Activated CD4-positive, alpha-beta T cell treated with anti-CD3 and anti-CD28 coated beads for 36 hours (primary cell): ENCODE measurements at regions not wholly inside any gene's neighbourhood (a gene's known extent, or its start where the extent isn't known, plus 50 kb on each side); places are given as distances from the start of the nearest gene placed in this dataset.

ENCODE experiments used
- ATAC-seq: fragments of 200-7000 bp; cut with Tn5 transposase; one replicate; pipeline ENCODE4 v1.10.0; 2021; ENCODE audit warnings: mild to moderate bottlenecking, moderate library complexity
- CTCF ChIA-PET: fragments of 350-600 bp; sonication (Branson Sonifier 250); formaldehyde crosslinking; loops from one replicate; lab custom pipeline; 2021; ENCODE audit warnings: antibody characterized with exemption; lab: Charles Lee
- POLR2A ChIA-PET: fragments of 350-600 bp; sonication (Branson Sonifier 250); formaldehyde crosslinking; loops from one replicate; lab custom pipeline; 2021; ENCODE audit warnings: antibody characterized with exemption, inconsistent platforms; lab: Charles Lee
- DNase-seq: peaks from one replicate; pipeline ENCODE4 v3.0.0-alpha.2; 2020
- H3K27ac Mint-ChIP-seq: one replicate; pipeline ENCODE4 v1.8.0; 2021; ENCODE audit warnings: mixed read lengths
- H3K27me3 Mint-ChIP-seq: one replicate; pipeline ENCODE4 v1.8.0; 2021; ENCODE audit warnings: mixed read lengths
- H3K36me3 Mint-ChIP-seq: one replicate; pipeline ENCODE4 v1.8.0; 2021; ENCODE audit warnings: low read depth, mixed read lengths
- H3K4me1 Mint-ChIP-seq: one replicate; pipeline ENCODE4 v1.8.0; 2021; ENCODE audit warnings: mixed read lengths
- H3K4me3 Mint-ChIP-seq: one replicate; pipeline ENCODE4 v1.8.0; 2021; ENCODE audit warnings: mild to moderate bottlenecking, moderate library complexity, mixed read lengths
- H3K9me3 Mint-ChIP-seq: one replicate; pipeline ENCODE4 v1.8.0; 2021; ENCODE audit warnings: low read depth, mixed read lengths
- intact Hi-C, 2 experiments: fragments of 100-400 bp; cut with DNase I in 1 of 2; cut with micrococcal nuclease in 1 of 2; formaldehyde crosslinking; loops; one replicate each; pipeline versions ENCODE4 v1.14.2 to v1.15.1; 2022 to 2024; cut with DNase I, micrococcal nuclease

DNA sequence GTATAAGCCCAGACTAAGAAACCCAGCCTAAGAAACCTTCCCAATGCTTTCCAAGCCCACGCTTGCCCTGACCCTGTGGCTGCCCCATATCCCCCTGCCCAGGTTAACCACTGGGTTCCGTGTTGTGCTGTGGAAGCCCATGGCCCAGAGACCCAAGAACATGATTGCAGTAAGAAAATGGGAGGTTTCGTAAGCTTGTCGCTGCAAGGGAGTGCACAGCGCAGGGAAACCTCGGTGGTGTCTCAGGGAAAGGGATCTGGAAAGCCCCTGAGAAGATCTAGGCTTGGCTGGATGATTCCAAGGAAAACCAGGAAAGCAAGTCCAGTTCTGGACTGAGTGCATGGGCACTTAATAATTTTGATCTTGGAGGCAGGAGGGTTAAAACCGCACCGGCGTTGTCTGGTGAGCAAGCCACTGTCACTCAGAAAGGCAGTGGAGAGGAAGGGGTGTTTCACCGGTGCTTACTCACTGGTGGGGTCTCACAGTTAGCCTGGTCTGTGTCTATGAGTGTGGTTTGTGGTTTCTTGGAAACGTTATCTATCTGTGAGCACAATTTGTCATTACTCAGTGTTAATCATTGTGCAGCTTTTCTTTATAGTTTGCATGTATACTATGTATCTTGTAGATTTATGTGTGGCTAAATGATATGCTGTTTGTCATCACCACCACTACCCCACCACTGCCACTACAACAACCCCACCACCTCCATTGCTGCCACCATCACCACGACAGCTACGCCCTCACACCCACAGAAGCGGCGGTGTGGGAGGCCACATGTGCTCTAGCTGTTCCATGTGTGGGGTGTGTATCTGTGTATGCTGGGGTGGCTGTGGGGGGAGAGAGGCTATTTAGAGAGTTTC is 53.3 kb upstream of the PRDM11 start:
- Mint-ChIP-seq H3K36me3 (no peaks in the 10 kb centered on the region), H3K4me3 (no peak overlapping the region), H3K27ac (no peak overlapping the region), H3K4me1 (peaks cover 16% of the 10 kb centered on the region), H3K27me3 (no peaks in the 10 kb centered on the region), H3K9me3 (no peaks in the 10 kb centered on the region)
- DNase-seq (peak; percentile 44), ATAC-seq (peak; percentile 92)
- ChIA-PET POLR2A (no interaction called here), CTCF (interaction anchor here (0.8 to 20.4 kb wide), 4 partner anchors 10 to 156 kb away, joined by 3 to 798 read pairs (median 4); no protein-coding TSS in a partner anchor)
- intact Hi-C loops, result no loop called here

DNA sequence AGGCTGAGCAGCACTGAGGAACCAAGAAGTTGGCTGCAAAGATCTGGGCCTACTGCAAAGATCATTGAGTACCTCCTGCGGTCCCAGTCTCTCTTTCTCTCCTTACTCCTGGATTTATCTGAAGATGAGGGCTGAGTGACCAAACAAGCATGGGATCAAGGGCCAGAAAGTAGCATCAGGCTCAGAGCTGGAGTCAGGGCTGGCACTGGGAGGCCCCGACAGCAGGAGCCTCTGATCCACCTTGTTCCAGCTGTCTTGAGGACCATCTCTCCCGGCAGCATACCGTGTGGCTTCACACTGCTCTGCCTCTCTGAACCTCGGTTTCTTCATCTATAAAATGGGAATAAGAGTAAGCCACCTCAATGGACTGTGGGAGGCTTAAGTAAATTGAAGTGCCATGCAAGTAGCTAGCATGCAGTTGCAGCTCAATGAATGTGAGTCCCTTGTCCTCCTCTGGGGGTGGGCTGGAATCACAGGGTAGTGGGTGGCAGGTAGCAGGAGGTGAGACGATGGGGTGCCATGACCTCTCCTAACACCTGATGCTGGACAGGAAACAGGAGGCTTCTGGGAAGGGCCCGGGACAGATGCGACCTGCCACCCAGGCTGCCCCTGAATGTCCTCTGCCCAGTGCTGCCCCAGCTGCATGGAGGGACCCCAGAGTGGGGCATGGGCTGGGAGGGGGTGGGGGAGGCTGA is 52.5 kb upstream of the PRDM11 start:
- CTCF ChIA-PET, result interaction anchor here (0.8 to 20.4 kb wide), 3 partner anchors 9 to 157 kb away, joined by 4 to 798 read pairs (median 5); no protein-coding TSS in a partner anchor
- H3K4me1 Mint-ChIP-seq, result peaks cover 16% of the 10 kb centered on the region
- no peak overlapping the region for H3K4me3 Mint-ChIP-seq
- POLR2A ChIA-PET, result no interaction called here
- no peak for DNase-seq
- H3K27me3 Mint-ChIP-seq, result peaks cover 4% of the 10 kb centered on the region
- H3K36me3 Mint-ChIP-seq, result no peaks in the 10 kb centered on the region
- ATAC-seq, result no peak
- intact Hi-C loops, result no loop called here
- H3K27ac Mint-ChIP-seq, result no peak overlapping the region
- H3K9me3 Mint-ChIP-seq, result no peaks in the 10 kb centered on the region

DNA sequence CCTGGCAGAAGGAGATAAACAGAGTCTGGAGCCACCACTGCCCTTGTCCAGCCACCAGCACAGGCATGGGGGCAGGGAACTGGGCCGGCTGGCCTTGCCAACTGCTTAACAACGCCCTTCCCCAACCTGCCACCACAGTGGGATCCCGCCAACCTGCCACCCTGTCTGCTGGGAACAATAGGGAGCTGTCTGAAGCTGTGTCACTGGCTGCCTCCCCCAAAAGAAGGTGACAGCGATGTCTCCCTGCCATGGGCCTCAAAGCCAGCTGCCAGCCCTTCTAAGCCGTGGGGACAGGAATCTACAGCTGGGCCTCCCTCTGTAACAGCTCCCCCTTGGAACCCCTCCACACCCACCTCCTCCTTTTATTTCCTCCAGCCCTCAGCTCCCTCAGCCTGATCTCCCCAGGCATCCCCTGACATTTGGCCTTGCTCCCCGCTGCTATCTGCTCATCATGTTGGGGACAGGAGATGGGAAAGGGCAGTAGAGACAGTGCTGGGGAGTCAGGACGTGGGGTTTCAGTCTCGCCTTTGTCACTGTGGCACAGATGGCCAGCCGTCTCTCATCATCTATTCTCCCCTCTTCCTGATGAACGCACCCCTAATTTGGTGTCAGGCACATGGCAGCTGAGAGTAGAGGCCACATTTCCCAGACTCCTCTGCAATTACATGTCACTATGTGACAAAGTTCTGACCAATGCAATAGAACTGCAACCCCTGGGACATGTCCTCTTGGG is 51.3 kb upstream of the PRDM11 start:
- DNase-seq, result no peak
- ChIA-PET POLR2A (no interaction called here), CTCF (interaction anchor here (0.6 to 20.4 kb wide), 3 partner anchors 13 to 158 kb away, joined by 4 to 798 read pairs (median 7); no protein-coding TSS in a partner anchor)
- Mint-ChIP-seq H3K4me1 (peaks cover 16% of the 10 kb centered on the region), H3K4me3 (no peak overlapping the region), H3K27ac (no peak overlapping the region), H3K9me3 (no peaks in the 10 kb centered on the region), H3K36me3 (no peaks in the 10 kb centered on the region), H3K27me3 (peaks cover 7% of the 10 kb centered on the region)
- ATAC-seq, result no peak
- intact Hi-C loops, result no loop called here

DNA sequence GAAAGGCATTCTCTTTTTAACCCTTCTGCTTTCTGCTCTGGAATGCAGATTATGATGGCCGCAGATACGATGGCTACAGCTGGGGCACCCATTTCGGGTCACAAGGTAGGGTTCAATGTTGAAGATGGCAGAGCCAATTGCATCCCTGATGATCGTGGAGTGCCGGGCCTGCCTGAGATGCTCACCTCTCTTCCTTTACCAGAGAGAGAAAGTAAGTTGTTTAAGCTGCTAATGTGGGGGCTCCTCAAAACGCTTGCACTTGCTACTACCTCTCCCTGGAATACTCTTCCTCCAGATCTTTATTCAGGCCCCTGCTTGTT is 50.8 kb upstream of the PRDM11 start:
- Mint-ChIP-seq H3K9me3 (no peaks in the 10 kb centered on the region), H3K27me3 (peaks cover 7% of the 10 kb centered on the region), H3K4me1 (peaks cover 19% of the 10 kb centered on the region), H3K4me3 (no peak overlapping the region), H3K27ac (no peak overlapping the region), H3K36me3 (no peaks in the 10 kb centered on the region)
- ChIA-PET POLR2A (no interaction called here), CTCF (interaction anchor here (1.0 to 20.4 kb wide), 3 partner anchors 13 to 159 kb away, joined by 3 to 798 read pairs (median 7); no protein-coding TSS in a partner anchor)
- ATAC-seq (no peak), DNase-seq (no peak)
- intact Hi-C loops, result no loop called here

DNA sequence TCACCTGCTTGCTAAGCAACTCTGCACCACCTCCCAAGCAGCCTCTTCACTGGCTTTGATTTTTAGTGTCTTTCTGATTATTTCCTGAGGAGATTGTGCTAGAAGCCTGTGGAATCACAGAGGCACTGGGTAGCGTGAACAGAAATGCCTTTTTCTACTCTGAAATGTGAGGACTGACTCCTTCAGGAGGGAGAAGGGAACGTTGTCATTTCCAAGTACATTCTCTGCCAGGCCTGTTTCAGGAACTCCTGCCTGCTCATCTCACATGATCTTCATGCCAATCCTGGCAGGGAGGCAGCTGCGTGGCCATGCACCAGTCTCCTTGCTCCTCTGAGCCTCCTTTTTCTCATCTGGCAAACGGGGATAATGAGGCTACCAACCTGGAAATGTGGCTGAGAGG is 49.8 kb upstream of the PRDM11 start:
- Mint-ChIP-seq H3K9me3 (no peaks in the 10 kb centered on the region), H3K4me3 (no peak overlapping the region), H3K4me1 (peaks cover 18% of the 10 kb centered on the region), H3K36me3 (no peaks in the 10 kb centered on the region), H3K27me3 (peaks cover 7% of the 10 kb centered on the region), H3K27ac (no peak overlapping the region)
- ATAC-seq, result no peak
- no peak for DNase-seq
- POLR2A ChIA-PET, result no interaction called here
- intact Hi-C loops, result no loop called here
- CTCF ChIA-PET, result interaction anchor here (0.6 to 20.4 kb wide), 5 partner anchors 8 to 160 kb away, joined by 3 to 798 read pairs (median 3); no protein-coding TSS in a partner anchor
